ENCODE measurements at regions not wholly inside any gene's neighbourhood (a gene's known extent, or its start where the extent isn't known, plus 50 kb on each side); places are given as distances from the start of the nearest gene placed in this dataset.

DNA sequence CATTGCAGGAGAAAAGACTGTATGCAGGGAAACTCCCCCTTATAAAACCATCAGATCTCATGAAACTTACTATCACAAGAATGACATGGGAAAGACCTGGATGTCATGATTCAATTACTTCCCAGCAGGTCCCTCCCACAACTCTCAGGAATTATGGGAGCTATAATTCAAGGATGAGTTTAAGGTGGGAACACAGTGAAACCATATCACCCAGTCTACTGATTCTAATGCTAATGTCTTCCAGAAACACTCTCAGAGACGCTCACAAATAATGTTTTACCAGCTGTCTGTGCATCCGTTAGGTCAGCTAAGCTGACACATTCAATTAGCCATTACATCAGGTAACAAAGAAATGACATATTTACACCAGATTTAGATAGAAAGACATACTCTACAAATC is 637.9 kb downstream of the NLGN4Y start:
- DNase-seq (ENCODE audit: low read depth in 3 of 3) = no peak

DNA sequence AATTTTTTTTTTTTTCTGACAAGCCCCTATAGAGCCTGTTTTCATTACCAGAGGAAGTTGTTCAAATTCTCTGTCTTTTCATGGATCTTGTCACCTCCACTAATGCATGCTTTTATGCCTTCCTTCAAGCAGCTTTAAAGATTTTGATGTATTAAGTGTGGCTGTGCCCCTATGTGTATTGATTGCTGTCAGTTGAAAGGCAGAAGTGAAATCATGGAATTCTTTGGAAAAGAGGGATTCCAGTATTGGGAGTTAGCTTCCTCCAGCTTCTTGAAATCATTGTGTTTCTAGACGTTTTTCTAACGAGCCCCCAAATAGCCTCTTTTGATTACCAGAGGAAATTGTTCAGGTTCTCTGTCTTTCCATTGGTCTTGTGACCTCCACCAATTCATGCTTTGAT is 655.6 kb downstream of the NLGN4Y start:
- DNase-seq (ENCODE audit: low read depth in 3 of 3) = no peak

DNA sequence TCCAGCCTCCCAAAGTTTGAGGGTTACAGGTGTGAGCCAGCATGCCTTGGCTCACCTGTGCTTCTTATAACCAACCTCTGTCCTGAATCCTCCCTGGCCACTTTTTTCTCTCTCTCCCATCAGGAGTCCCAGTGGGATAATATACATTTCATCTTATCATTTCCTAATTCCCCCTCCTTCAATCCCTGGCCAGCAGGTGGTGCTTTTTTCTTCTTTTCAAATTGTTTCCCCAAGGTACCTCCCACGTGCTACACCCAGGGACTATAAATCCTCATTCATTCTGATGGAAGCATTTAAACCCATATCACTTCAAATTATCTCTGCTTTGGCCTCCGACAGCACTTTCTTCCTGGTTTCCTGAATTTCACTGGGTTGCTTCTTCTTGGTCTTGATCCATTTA is 704.7 kb downstream of the NLGN4Y start:
- no peak for DNase-seq (ENCODE audit: low read depth in 3 of 3)

DNA sequence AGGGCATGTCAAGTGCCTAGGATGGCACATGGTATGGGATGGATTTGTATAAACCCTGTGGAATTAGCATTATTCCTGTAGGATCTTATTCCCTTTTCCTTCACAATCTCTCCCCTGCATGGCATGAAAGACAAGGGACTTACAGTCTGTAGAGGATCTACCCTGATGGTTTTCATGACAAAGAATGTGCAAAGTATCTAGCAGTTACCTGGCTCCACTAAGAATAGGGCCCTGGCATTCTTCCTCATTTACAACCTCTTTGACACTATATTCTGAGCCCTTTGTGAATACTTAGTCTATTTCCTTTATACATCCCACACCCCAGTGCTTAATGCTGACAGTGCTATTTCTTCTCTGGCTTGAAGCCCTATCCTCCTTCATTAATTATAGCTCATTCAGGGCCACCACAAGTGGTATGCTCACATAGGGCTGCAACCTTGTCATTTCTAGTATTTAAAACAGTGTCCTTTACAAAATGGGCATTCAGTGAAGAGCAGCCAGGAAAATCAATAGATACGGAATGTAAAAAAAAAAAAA is 715.3 kb downstream of the NLGN4Y start:
- no peak for DNase-seq (ENCODE audit: low read depth in 3 of 3)

DNA sequence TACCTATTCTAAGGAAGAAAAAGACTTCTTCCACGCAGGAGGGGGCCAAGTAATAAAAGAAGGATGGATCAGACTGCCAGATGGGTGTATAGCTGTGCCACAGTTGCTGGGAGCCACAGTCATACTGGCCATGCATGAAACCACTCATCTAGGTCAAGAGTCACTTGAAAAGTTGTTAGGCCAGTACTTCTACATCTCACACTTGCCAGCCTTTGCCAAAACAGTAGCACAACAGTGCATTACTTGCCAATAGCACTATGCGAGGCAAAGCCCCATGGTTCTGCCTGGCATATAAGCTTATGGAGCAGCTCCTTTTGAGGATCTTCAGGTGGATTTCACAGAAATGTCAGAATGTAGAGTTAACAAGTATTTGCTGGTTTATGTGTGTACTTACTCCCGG is 735.0 kb downstream of the NLGN4Y start:
- no peak for DNase-seq (ENCODE audit: low read depth in 3 of 3)

DNA sequence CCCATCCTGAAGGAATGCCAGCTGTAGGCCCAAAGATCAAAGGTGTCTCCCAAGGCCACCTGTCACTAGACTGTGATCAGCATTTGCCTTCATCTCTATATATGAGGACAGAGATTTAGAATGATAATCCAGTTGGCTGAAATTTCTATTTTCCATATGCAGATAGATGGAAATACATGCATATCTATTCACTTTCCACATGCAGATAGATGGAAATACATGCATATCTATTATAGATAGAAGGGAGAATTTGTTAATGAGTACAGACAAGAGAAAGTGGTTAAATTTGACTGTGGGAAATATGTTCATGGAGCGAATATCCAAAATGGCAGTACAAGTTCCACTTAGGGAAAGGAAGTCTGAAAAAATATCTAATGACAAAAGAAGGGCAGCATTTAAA is 762.2 kb downstream of the NLGN4Y start:
- DNase-seq (ENCODE audit: low read depth in 3 of 3) = no peak

DNA sequence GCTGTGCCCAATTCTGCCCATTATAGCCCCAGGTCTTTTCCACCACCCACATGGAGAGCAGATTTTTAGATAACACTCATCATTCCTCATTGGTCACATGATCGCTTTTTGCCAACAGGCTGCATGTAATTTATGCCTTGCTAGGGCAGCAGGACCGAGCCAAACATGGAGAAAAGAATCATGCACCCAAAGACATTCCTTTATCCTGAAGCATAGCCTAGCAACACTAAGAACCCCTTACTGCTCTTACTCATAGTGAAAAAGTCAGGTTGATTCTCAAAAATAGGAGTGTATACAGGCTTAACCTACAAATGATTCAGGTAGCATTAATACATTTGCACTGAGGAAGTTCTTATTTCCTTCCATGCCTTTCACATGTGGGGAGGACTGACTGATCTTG is 765.5 kb downstream of the NLGN4Y start:
- DNase-seq (ENCODE audit: low read depth in 3 of 3) = no peak

DNA sequence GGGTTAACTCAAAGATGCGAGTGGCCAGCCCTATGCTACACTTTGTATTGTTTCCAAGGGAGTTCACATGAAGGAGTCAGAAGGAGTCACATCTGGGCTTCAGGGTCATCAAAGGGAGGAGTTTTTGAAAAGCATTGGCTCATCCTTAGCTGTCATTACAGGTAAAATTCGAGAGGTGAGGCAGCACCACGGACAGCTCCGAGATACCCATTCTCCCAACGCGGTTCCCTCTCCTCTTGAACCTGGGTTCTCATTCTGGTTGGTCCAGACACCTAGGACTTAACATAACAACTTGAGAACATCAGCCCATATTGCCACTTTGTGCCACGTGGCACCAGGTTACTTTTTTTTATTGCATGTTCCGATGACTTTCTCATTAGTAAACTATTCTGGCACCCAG is 768.6 kb downstream of the NLGN4Y start:
- DNase-seq (ENCODE audit: low read depth in 3 of 3) = no peak

DNA sequence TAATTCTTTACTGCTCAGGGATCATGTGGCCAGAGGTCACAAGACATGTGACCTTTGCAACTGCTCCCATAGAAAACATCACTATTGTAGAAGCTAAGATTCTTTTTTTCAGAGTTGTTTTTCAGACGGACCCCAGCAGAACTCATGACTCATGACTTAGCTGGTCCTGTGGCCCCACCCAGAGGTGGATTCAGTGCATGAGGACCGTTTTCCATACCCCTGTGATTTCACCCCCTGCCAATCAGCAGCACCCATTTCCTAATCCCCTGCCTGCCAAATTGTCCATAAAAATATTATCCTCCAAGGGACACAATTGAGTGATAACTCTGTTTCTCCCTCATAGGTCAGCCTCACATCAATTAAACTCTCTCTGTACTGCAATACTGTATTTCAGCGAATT is 777.5 kb downstream of the NLGN4Y start:
- no peak for DNase-seq (ENCODE audit: low read depth in 3 of 3)

DNA sequence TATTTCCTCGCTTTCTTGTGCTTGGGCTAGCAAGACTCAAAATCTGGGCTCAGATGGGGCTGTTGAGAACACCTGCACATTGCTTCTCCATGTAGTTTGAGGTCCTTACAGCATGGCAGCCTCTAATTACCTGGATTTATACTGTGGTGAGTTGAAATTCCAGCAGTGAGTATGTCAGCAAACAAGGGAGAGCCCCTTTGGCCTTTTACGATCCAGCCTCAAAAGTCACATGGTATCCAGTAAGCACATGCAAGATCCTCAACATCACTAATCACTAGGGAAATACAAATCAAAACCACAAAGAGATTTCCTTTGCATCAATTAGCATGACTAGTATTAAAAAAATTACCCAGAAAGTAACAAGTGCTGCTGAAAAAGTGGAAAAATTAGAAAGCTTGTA is 787.8 kb downstream of the NLGN4Y start:
- DNase-seq (ENCODE audit: low read depth in 3 of 3) = no peak

DNA sequence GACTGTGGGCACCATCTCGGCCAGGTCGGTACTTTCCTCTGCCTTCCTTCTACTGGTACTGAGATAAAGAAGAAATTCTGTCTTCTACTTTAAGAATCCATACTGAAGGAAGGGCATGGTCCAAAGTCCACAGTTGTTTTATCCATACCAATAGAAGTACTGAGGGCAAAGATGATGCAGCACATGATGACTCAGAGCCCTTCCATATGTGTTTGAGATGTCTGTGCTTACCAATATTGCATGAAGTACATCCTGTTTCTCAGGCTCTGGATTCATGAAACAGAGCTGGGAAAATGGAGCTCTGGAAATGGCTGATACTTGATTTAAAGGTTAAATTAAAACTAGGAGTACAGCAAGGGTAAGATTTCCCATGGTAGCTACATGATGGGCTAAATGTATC is 799.9 kb downstream of the NLGN4Y start:
- no peak for DNase-seq (ENCODE audit: low read depth in 3 of 3)

DNA sequence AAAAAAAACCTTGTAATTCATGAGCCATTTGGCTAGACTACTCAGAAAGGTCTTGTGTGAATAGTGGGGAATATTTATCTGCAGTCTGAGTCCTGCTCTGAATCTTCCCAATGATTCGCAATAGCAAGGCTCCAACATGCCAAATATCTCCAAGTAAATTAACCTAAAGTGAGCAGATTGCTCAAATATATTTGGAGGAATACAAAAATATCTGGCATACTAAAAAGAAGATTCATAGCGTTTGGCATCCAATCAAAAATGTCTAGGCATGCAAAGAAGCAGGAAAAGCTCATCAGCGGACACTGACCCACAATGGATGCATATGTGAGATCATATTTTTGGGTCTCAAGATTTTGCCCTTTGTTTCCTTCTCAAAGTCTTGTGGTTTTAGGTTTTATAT is 800.9 kb downstream of the NLGN4Y start:
- no peak for DNase-seq (ENCODE audit: low read depth in 3 of 3)

DNA sequence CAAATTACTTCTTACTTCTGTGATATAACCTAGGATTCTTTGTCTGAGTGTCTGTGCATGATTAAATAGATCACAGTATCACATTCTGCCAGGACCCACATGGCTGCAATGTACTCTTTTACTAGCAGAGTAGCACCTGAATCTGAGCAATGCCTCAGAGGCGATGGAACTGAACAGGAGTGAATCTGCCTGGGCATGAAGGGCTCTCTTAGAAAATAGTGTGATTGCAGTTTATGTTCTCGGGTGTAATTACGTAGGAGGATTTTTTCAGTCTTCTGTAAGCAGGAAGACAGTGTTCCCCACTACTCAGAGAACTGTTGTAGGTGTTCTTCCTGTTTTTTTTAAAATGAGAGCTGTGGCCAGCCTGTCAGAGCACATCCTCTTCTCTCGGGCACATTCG is 802.3 kb downstream of the NLGN4Y start:
- DNase-seq (ENCODE audit: low read depth in 3 of 3) = no peak

DNA sequence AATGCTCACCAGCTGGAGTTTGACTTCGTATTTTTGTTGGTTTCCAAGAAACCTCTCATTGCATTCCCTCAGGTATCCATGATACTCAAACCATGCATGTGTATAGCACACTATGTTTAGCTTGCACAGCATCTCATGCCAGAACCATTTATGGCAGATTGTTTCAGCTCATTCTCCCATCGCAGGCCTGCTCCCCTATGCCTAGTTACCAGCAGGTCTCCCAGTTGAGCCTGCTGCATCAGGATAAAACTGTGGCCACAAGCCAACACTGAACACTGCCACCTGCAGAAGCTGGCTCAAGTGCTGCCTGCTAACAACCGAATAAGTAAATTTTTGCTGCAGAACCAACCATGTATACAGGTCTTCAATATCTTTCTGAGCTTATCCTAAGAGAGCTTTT is 804.5 kb downstream of the NLGN4Y start:
- no peak for DNase-seq (ENCODE audit: low read depth in 3 of 3)

DNA sequence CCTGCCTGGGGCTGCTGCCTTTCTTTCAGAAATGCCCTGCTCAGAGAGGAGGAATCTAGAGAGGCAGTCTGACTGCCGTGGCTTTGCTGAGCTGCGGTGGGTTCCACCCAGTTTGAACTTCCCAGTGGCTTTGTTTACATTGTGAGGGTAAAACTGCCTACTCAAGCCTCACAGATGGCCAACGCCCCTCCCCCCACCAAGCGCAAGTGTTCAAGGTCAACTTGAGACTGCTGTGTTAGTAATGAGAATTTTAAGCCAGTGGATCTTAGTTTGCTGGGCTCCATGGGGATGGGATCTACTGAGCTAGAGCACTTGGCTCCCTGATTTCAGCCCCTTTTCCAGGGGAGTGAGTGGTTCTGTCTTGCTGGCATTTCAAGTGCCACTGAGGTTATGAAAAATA is 819.2 kb downstream of the NLGN4Y start:
- DNase-seq (ENCODE audit: low read depth in 3 of 3) = no peak

DNA sequence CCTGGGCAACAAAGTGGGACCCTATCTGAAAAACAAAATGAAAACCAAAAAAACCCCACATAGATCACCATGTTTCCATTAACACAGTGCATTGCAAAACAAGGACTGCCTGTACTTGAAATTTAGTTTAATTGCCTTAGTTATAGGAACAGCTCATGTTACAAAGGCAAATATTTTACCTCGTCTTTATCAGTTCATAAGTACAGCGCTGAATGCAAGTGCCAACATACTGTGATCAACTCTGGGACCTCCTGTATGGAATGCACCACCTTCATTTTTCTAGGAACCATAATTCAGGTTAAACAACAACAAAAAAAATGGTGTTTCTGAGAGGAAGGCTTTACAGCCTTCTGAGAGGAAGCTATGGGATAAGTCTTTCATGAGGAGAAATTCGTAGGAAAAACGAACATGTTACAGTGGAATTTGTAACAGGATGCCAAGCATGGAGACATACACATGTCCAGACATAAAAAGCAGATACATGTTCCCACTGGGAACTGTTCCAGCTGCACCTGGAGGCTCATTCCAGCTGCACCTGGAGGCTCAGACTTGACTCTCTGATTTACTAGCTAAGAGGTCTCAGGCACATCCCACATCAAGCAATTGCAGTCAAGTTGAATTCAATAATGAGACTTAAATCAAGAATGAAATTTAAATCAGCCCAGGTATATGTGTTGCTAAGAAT is 821.3 kb downstream of the NLGN4Y start:
- no peak for DNase-seq (ENCODE audit: low read depth in 3 of 3)

DNA sequence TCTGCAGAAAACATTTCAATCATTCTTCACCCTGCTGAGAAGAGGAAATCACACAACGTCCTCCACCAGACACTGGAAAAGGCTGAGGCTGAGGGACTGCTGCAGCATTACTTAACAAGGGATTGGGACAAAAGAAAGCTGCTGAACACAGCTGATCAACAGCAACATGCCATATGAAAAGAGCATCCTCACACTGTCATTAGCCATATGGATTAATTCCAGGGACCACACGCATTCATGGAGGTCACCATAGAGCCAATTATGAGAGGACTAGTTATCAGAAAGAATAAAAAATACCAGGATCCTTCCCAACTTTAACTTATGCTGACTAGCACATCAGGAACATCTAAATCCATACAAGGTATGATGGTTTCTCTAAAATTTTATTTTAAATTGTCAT is 825.0 kb downstream of the NLGN4Y start:
- DNase-seq (ENCODE audit: low read depth in 3 of 3) = no peak

DNA sequence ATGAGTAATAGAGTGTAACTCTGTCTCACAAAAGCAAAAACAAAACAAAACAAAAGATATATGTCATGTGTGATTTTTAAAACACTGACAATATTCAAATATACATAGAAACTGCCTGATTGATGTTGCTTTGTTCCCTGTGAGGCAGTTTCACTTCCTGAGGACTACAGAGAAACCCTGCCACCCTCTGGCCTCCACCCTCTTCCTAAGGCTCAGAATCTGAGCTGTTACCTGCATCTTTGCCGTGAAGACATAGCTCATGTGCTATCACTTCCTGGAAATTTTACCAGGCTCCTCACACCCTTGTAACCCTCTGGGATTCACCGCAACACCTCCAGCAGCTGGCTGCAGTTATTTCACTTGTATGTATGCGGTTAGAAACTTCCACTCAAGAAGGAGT is 831.0 kb downstream of the NLGN4Y start:
- no peak for DNase-seq (ENCODE audit: low read depth in 3 of 3)

DNA sequence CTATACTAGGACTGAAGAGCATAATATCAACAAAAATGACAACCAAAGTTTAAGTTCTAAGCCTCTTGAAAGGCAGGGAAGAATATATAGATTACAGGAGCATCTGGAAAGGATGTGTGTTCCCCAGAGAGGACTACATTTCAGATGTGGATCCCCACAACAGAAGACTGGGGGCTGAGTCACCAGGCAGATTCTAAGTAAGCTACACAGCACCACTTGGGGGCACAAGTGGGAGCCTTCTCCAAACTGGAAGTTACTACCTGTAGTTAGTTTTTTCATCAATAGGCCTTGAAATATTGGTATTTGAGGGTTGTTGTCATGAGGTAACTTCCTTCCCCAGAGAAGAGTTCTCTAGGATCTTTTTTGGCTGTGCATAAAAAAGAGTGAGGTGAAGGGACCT is 836.1 kb downstream of the NLGN4Y start:
- no peak for DNase-seq (ENCODE audit: low read depth in 3 of 3)

DNA sequence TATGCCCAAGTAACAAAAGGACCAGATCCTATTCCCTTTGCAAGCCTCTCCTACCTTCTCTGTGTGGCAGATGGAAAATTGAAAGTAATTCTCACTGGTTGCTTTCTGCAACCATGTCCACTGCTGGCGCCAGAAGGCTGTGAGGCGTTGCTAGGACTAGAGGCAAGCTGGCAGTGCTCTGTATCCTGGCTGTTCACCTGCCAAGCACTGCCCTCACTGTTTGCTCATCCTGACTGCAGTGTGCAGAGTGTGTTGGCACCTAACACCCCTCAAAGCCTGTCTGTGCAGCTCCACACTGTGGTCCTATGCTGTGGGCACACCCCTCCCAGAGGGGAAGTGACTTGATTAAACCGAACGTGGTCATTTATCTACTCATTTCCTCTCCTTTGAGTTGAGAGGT is 840.7 kb downstream of the NLGN4Y start:
- no peak for DNase-seq (ENCODE audit: low read depth in 3 of 3)

DNA sequence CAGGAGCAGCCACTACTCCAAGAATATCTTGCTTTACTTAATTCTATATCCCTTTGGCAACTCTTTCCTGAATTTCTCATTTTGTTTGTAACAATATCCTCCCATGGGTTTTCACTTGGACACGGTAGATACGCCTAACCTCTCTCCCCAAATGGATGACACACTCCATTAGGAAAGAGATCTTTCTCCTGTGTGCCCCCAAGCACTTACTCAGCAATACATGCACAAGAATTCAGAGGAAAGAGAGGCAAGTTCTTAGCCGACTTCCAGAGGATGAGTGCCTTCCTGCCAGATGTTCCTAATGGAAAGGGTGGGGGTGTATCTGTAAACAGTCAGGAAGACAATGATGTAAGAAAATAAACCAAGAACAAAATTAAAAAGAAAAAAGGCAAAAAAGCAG is 844.5 kb downstream of the NLGN4Y start:
- no peak for DNase-seq (ENCODE audit: low read depth in 3 of 3)

DNA sequence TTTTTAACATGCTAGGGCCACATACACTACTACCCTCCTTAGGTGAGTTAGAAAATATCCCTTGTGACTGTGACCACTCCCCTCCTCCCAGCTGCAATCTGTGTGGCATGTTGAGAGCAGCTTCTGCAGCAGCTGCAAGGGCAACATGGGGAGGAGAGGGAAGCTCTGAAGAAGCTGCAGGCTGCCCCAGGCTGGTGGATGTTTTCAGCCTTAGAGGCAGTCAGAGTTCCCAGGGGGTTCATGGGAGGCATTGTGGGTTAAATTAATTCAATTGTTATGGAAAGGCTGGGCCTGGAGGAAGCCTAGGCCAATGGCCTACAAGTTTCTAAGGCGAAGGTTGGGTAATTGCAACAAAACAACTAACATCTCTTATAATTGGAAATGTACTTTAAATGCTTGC is 860.8 kb downstream of the NLGN4Y start:
- no peak for DNase-seq (ENCODE audit: low read depth in 3 of 3)

DNA sequence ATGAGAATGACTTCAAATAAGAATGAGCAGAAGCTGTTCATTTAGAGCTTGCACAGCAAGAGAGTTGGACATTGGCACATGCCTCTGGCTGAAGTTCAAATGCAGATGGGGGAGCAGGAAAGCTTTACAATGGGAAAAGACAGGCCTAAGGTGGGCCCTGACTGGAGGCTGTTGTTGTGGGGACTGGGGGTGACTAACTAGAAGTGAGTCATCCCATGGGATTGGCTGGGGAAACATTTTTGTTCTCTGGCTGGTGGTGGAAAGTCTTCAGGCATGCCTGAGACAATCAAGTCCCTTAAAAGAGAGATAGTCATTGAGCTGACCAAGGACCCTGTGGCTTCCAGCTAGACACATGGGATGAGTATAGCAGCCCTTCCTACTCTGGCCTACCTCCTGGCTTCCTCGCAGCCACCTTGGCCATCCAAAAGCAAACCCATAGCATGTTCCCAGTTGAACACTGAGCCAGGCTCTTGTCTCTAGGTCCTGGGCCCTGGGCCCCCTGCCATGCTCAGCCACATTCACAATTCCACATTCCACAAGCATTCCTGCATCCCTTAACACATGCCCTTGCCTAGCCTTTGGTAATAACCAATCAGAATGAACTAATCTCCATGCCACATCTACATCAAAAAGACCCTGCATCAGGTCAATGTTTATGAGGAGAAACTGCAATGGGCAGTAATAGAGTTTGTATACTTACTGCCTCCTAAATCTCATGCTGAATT is 873.4 kb downstream of the NLGN4Y start:
- DNase-seq (ENCODE audit: low read depth in 3 of 3) = no peak

DNA sequence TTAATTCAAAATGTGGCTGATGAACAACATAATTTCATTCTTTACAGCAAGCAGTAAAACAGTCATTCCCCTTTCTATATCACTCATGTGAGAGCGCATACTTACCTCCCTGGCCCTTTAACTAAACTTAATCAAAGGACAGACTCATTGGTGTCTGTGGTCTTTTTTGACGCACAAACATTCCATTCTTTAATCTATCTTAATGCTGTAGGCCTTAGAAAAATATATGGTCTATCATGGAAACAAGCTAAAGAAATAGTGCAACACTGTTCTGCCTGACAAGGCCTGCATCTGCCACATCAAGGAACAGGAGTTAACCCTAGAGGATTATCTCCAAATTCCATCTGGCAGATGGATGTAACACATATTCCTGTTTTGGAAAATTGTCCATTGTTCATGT is 878.1 kb downstream of the NLGN4Y start:
- DNase-seq (ENCODE audit: low read depth in 3 of 3) = no peak

Data from stimulated activated CD4-positive, alpha-beta T cell treated with anti-CD3 and anti-CD28 coated beads, TNF-alpha, amount 100 ng/mL, for 48 hours (primary cell).